ENCODE measurements at regions not wholly inside any gene's neighbourhood (a gene's known extent, or its start where the extent isn't known, plus 50 kb on each side); places are given as distances from the start of the nearest gene placed in this dataset.
A peak's percentile ranks its signal among the peaks of the same experiment; 100 is the strongest.
"Not testable (repeated sequence)": the region's sequence is repeated elsewhere in the genome, so short reads cannot be mapped to it uniquely, and the experiment has no call there.

DNA sequence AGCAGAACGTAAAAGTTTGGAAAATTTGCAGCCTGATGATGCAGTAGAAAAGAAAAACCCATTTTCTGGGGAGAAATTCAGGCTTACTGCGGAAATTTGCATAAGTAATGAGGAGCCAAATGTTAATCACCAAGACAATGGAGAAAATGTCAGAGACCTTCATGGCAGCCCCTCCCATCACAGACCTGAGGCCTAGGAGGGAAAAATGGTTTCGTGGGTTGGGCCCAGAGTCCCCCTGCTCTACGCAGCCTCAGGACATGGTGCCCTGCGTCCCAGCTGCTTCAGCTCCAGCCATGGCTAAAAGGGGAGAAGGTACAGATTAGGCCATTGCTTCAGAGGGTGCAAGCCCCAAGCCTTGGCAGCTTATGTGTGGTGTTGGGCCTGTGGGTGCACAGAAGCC lies 255.1 kb upstream of the DIPK2B start:
- not testable (repeated sequence) for H3K9me3 ChIP-seq (ENCODE audit: control insufficient read depth, low read depth, low read length); H3K18ac ChIP-seq (ENCODE audit: insufficient read length, low read depth, low read length); H3K4ac ChIP-seq (ENCODE audit: low read depth, low read length); H3K56ac ChIP-seq (ENCODE audit: insufficient read length, low read depth, low read length); H2BK20ac ChIP-seq (ENCODE audit: low read depth, low read length, poor library complexity, severe bottlenecking); H4K8ac ChIP-seq (replicated peaks; ENCODE audit: insufficient read length, low read depth, low read length); H3K79me1 ChIP-seq (ENCODE audit: insufficient read depth, low read depth, low read length, poor library complexity, severe bottlenecking); H3K4me1 ChIP-seq (ENCODE audit: insufficient read depth, low read length); H3K27ac ChIP-seq (ENCODE audit: insufficient read length, low read depth, low read length); H2BK15ac ChIP-seq (ENCODE audit: low read depth, low read length); H4K91ac ChIP-seq (ENCODE audit: insufficient read length, low read depth, low read length); H2AFZ ChIP-seq (ENCODE audit: low read length); H2AK5ac ChIP-seq (ENCODE audit: insufficient read length, low read length); H2BK12ac ChIP-seq (ENCODE audit: insufficient read length, low read depth, low read length); H3K27me3 ChIP-seq (ENCODE audit: insufficient read depth, low read length); H3K4me2 ChIP-seq (ENCODE audit: insufficient read depth, insufficient read length, low read length); H4K20me1 ChIP-seq (ENCODE audit: control insufficient read depth, insufficient read depth, insufficient read length); H3T11ph ChIP-seq (ENCODE audit: low read length); H3K23me2 ChIP-seq (ENCODE audit: insufficient read length, low read depth, low read length, poor library complexity, severe bottlenecking); H3K14ac ChIP-seq (ENCODE audit: insufficient read depth, low read length); H2BK5ac ChIP-seq (ENCODE audit: insufficient read length, low read length); H3K23ac ChIP-seq (ENCODE audit: insufficient read length, low read depth, low read length); H3K4me3 Mint-ChIP-seq; H3K79me2 ChIP-seq (ENCODE audit: insufficient read depth, low read length); H4K5ac ChIP-seq (ENCODE audit: insufficient read length, low read depth, low read length); H3K27me3 Mint-ChIP-seq (ENCODE audit: low read depth); H3K9ac ChIP-seq (ENCODE audit: extremely low read depth, insufficient read length, low read length); H2BK120ac ChIP-seq (ENCODE audit: low read depth, low read length, poor library complexity, severe bottlenecking)
- Mint-ChIP-seq H3K4me1 (peaks cover 36 to 37% of the 10 kb centered on the region in 2 experiments), H3K9me3 (peaks cover 76 to 82% of the 10 kb centered on the region in 2 experiments), H3K36me3 (ENCODE audit: insufficient read depth in 1 of 3, low read depth in 3 of 3) (peaks cover 6 to 28% (median 19%) of the 10 kb centered on the region in 3 experiments), H3K27ac (peak overlapping the region in 2 of 3 experiments; percentile 3 to 82; a peak in 2 of 7 replicates)
- no CpG with 5 or more reads among the region's 5 CpGs for WGBS (ENCODE audit: extremely low coverage, insufficient read length, low lambda C conversion rate)
- DNase-seq: peak; percentile 41
